GM12878 (cell line): ENCODE measurements at regions not wholly inside any gene's neighbourhood (a gene's known extent, or its start where the extent isn't known, plus 50 kb on each side); places are given as distances from the start of the nearest gene placed in this dataset.

ENCODE experiments used
- ATAC-seq: fragments of 200-7000 bp; cut with Tn5 transposase; 3 replicates; pipeline ENCODE4 v1.9.1; 2020; ENCODE audit warnings: mild to moderate bottlenecking, moderate library complexity
- BruUV-seq: library from RNA; stranded (reverse); fragments of 400-500 nt; replicated peaks from 2 replicates; lab custom pipeline; 2021; lab: Mats Ljungman, UMichigan
- CTCF ChIA-PET: fragments of 300-600 bp; sonication (Branson Sonifier 250); formaldehyde crosslinking; extraction: SDS; loops from one replicate; lab custom pipeline; 2021; ENCODE audit warnings: inconsistent platforms; lab: Yijun Ruan, JAX
- POLR2A ChIA-PET: fragments of 350-600 bp; formaldehyde crosslinking; extraction: SDS; loops from one replicate; lab custom pipeline; 2021; ENCODE audit warnings: inconsistent platforms; lab: Charles Lee
- RAD21 ChIA-PET: fragments of 300-600 bp; sonication (Branson Sonifier 250); formaldehyde crosslinking; loops from one replicate; lab custom pipeline; 2023; ENCODE audit warnings: antibody characterized with exemption; ENCODE audit not compliant: unreplicated experiment; lab: Charles Lee
- SMC1A ChIA-PET: fragments of 300-600 bp; sonication (Branson Sonifier 250); formaldehyde crosslinking; loops from one replicate; lab custom pipeline; 2023; ENCODE audit not compliant: unreplicated experiment, uncharacterized antibody; lab: Charles Lee
- DNase-seq: peaks from one replicate; pipeline ENCODE4 v3.0.0-alpha.2; 2011; ENCODE audit warnings: low read depth, low spot score
- FAIRE-seq: peaks from 3 replicates; lab custom pipeline; 2011; peaks lifted over from hg19 to GRCh38; lab: Jason Lieb, UNC
- H2AFZ ChIP-seq: 2 replicates; pipeline ENCODE4 v1.6.0; 2011; ENCODE audit warnings: low read depth, low read length, control low read depth; ENCODE audit not compliant: control insufficient read depth
- H3K27ac ChIP-seq: 2 replicates; pipeline ENCODE4 v1.5.1; 2011; ENCODE audit warnings: control low read depth; ENCODE audit not compliant: control insufficient read depth, insufficient read depth
- H3K27me3 ChIP-seq, 2 experiments: replicated peaks in 1 of 2; 2 replicates each; pipeline versions ENCODE4 v1.6.0 to v1.6.1; 2011; ENCODE audit warnings: low read length in 1 of 2; ENCODE audit not compliant: control insufficient read depth in 2 of 2, insufficient read depth in 2 of 2
- H3K36me3 ChIP-seq, 2 experiments: 2 replicates each; pipeline ENCODE4 v1.5.1; 2011; ENCODE audit warnings: low read length in 1 of 2; ENCODE audit not compliant: control insufficient read depth in 2 of 2, insufficient read depth in 2 of 2
- H3K4me1 ChIP-seq: 2 replicates; pipeline ENCODE4 v1.6.1; 2011; ENCODE audit warnings: mild to moderate bottlenecking, low read length, moderate library complexity, mixed read lengths; ENCODE audit not compliant: control insufficient read depth, insufficient read depth
- H3K4me2 ChIP-seq: 2 replicates; pipeline ENCODE4 v1.6.0; 2011; ENCODE audit warnings: control low read depth; ENCODE audit not compliant: control insufficient read depth, insufficient read depth
- H3K4me3 ChIP-seq: fragments of 200-600 bp; sonication (generic); 2 replicates; pipeline ENCODE4 v1.5.1; 2016
- H3K79me2 ChIP-seq: 2 replicates; pipeline ENCODE4 v1.6.0; 2011; ENCODE audit warnings: low read length; ENCODE audit not compliant: control insufficient read depth, insufficient read depth
- H3K9ac ChIP-seq: 2 replicates; pipeline ENCODE4 v1.8.0; 2011; ENCODE audit warnings: low read length, control low read depth, mixed read lengths; ENCODE audit not compliant: control insufficient read depth, insufficient read depth
- H3K9me3 ChIP-seq: replicated peaks from 3 replicates; pipeline ENCODE4 v1.5.1; 2011; ENCODE audit warnings: mild to moderate bottlenecking, low read length; ENCODE audit not compliant: control insufficient read depth, insufficient read depth
- H4K20me1 ChIP-seq: 2 replicates; pipeline ENCODE4 v1.6.0; 2011; ENCODE audit not compliant: control insufficient read depth, insufficient read depth
- CTCF ChIP-seq, 3 experiments: IDR thresholded peaks in 2 of 3; conservative IDR thresholded peaks in 1 of 3; 2 replicates each; pipeline ENCODE4 v1.5.1; 2011; ENCODE audit warnings: low read depth in 3 of 3, low read length in 3 of 3, mild to moderate bottlenecking in 3 of 3, control low read depth in 2 of 3, moderate library complexity in 2 of 3, inconsistent platforms in 1 of 3, mixed read lengths in 1 of 3; ENCODE audit not compliant: control insufficient read depth in 2 of 3, insufficient read depth in 1 of 3; ENCODE audit errors: extremely low read depth in 1 of 3
- IRF4 ChIP-seq: IDR thresholded peaks from 2 replicates; pipeline ENCODE4 v1.6.1; 2011; ENCODE audit warnings: low read depth, low read length
- LARP7 ChIP-seq: fragments of 450-650 bp; IDR thresholded peaks from 2 replicates; pipeline ENCODE4 v1.6.1; 2017; ENCODE audit warnings: mild to moderate bottlenecking
- POLR2AphosphoS2 ChIP-seq: IDR thresholded peaks from 2 replicates; pipeline ENCODE4 v1.6.1; 2011; ENCODE audit warnings: low read depth, mild to moderate bottlenecking, low read length, improper control_type of control experiment, moderate library complexity
- SUZ12 ChIP-seq: fragments of 200-600 bp; sonication (generic); IDR thresholded peaks from one replicate; pipeline ENCODE4 v1.6.1; 2018; ENCODE audit warnings: antibody characterized with exemption, mild to moderate bottlenecking; ENCODE audit not compliant: unreplicated experiment
- WGBS: methylation state at CpG from one replicate; pipeline ENCODE4 v1.1.6; 2016; ENCODE audit warnings: low lambda C conversion rate; ENCODE audit not compliant: insufficient replicate concordance, insufficient coverage; ENCODE audit errors: missing lambda C conversion rate; 5-methylcytosine and 5-hydroxymethylcytosine counted together
- in situ Hi-C: fragments of 300-500 bp; cut with MboI; formaldehyde crosslinking; loops from 9 replicates; pipeline ENCODE4 v1.14.3; 2018; ENCODE audit warnings: mixed read lengths
- intact Hi-C: fragments of 100-400 bp; cut with micrococcal nuclease; formaldehyde crosslinking; loops from one replicate; pipeline ENCODE4 v1.14.2; 2022; ENCODE audit not compliant: unreplicated experiment

- FAIRE-seq = no peak
Measured at GRCh38 chr6:163723759-163724158, 309.2 kb downstream of the QKI start.

More at GRCh38 chr6:163723759-163724158, 309.2 kb downstream of the QKI start:
- H3K4me2 ChIP-seq = no peak overlapping the region
- TF ChIP-seq SUZ12 (no peak), IRF4 (no peak), POLR2AphosphoS2 (no peak), LARP7 (no peak), CTCF (IDR thresholded peaks at IDR 0.05 in 2 of 3, conservative IDR thresholded peaks at IDR 0.05 in 1 of 3; ENCODE audit: control insufficient read depth in 2 of 3, extremely low read depth in 1 of 3, insufficient read depth in 1 of 3, low read depth in 3 of 3, low read length in 3 of 3) (no peak)
- H3K27me3 ChIP-seq = no peaks in the 10 kb centered on the region
- POLR2A ChIA-PET = no interaction called here
- H3K4me3 ChIP-seq = no peak overlapping the region
- WGBS = 46% methylated on average over 8 of the region's 8 CpGs
- H4K20me1 ChIP-seq = no peaks in the 10 kb centered on the region
- no peak for DNase-seq
- H3K79me2 ChIP-seq = no peaks in the 10 kb centered on the region
- SMC1A ChIA-PET = interaction anchor here (1.6 kb wide), 1 partner anchor 9 kb away, joined by 4 read pairs; no protein-coding TSS in a partner anchor
- RAD21 ChIA-PET = no interaction called here
- no peak overlapping the region for H3K9ac ChIP-seq
- ATAC-seq = no peak
- no peak overlapping the region for H3K27ac ChIP-seq
- H2AFZ ChIP-seq = no peak overlapping the region
- intact Hi-C loops = no loop called here
- BruUV-seq = no TSS peak
- H3K4me1 ChIP-seq = peaks cover 4% of the 10 kb centered on the region; the same call in 1 of the 2 replicates
- in situ Hi-C loops = no loop called here
- H3K36me3 ChIP-seq = no peaks in the 10 kb centered on the region
- H3K9me3 ChIP-seq = no peaks in the 10 kb centered on the region
- CTCF ChIA-PET = no interaction called here
